ENCODE measurements at regions not wholly inside any gene's neighbourhood (a gene's known extent, or its start where the extent isn't known, plus 50 kb on each side); places are given as distances from the start of the nearest gene placed in this dataset.

- Histone ChIP-seq H3K4me1 (no peaks in the 10 kb centered on the region), H3K27me3 (no peaks in the 10 kb centered on the region), H3K4me3 (no peak overlapping the region), H3K27ac (no peak overlapping the region), H3K9me3 (no peaks in the 10 kb centered on the region), H3K36me3 (no peaks in the 10 kb centered on the region)
- intact Hi-C loops (cut with DNase I; ENCODE audit: low total_unique reads) = no loop called here
- DNase-seq = no peak
- WGBS, 5 donors = 51 to 76% (median 61%) methylated on average over 2 of the region's 2 CpGs
- TF ChIP-seq CTCF (IDR thresholded peaks at IDR 0.05) (no peak), POLR2A (IDR thresholded peaks at IDR 0.05) (no peak), EP300 (IDR thresholded peaks at IDR 0.05) (no peak), POLR2AphosphoS5 (IDR thresholded peaks at IDR 0.05) (no peak)
These were observed 51.9 kb upstream of the LRRK2 start for GRCh38 chr12:40172879-40173278.

GRCh38 chr12:40171501-40171900, 53.3 kb upstream of the LRRK2 start:
- Histone ChIP-seq H3K4me3 (no peak overlapping the region), H3K9me3 (no peaks in the 10 kb centered on the region), H3K27ac (no peak overlapping the region), H3K4me1 (no peaks in the 10 kb centered on the region), H3K27me3 (no peaks in the 10 kb centered on the region), H3K36me3 (no peaks in the 10 kb centered on the region)
- DNase-seq = no peak
- TF ChIP-seq POLR2A (IDR thresholded peaks at IDR 0.05) (no peak), CTCF (IDR thresholded peaks at IDR 0.05) (no peak), EP300 (IDR thresholded peaks at IDR 0.05) (no peak), POLR2AphosphoS5 (IDR thresholded peaks at IDR 0.05) (no peak)
- intact Hi-C loops (cut with DNase I; ENCODE audit: low total_unique reads) = no loop called here
- WGBS, 5 donors = 56 to 95% (median 75%) methylated on average over 1 of the region's 1 CpG

- no peak overlapping the region for H3K27ac ChIP-seq
- intact Hi-C loops (cut with DNase I; ENCODE audit: low total_unique reads) = no loop called here
- no peaks in the 10 kb centered on the region for H3K4me1 ChIP-seq
- no peaks in the 10 kb centered on the region for H3K9me3 ChIP-seq
- H3K4me3 ChIP-seq = no peak overlapping the region
- 87 to 92% (median 89%) methylated on average over 1 of the region's 1 CpG for WGBS, 5 donors
- H3K27me3 ChIP-seq = no peaks in the 10 kb centered on the region
- DNase-seq = no peak
- TF ChIP-seq POLR2AphosphoS5 (IDR thresholded peaks at IDR 0.05) = no peak
- no peak for TF ChIP-seq POLR2A (IDR thresholded peaks at IDR 0.05)
- no peak for TF ChIP-seq EP300 (IDR thresholded peaks at IDR 0.05)
- TF ChIP-seq CTCF (IDR thresholded peaks at IDR 0.05) = no peak
- H3K36me3 ChIP-seq = no peaks in the 10 kb centered on the region
These were observed 53.7 kb upstream of the LRRK2 start for GRCh38 chr12:40171066-40171465.

- intact Hi-C loops (cut with DNase I; ENCODE audit: low total_unique reads) = no loop called here
- no peak for TF ChIP-seq CTCF (IDR thresholded peaks at IDR 0.05)
- no peak for TF ChIP-seq POLR2A (IDR thresholded peaks at IDR 0.05)
- TF ChIP-seq POLR2AphosphoS5 (IDR thresholded peaks at IDR 0.05) = no peak
- no peak for TF ChIP-seq EP300 (IDR thresholded peaks at IDR 0.05)
- Histone ChIP-seq H3K9me3 (no peaks in the 10 kb centered on the region), H3K36me3 (no peaks in the 10 kb centered on the region), H3K27ac (no peak overlapping the region), H3K4me1 (no peaks in the 10 kb centered on the region), H3K27me3 (no peaks in the 10 kb centered on the region), H3K4me3 (no peak overlapping the region)
- WGBS, 5 donors = 69 to 76% (median 74%) methylated on average over 5 of the region's 5 CpGs
- no peak for DNase-seq
These were observed 54.2 kb upstream of the LRRK2 start for GRCh38 chr12:40170593-40170992.
